ENCODE measurements at regions not wholly inside any gene's neighbourhood (a gene's known extent, or its start where the extent isn't known, plus 50 kb on each side); places are given as distances from the start of the nearest gene placed in this dataset.

- TF ChIP-seq, protein P1, sequence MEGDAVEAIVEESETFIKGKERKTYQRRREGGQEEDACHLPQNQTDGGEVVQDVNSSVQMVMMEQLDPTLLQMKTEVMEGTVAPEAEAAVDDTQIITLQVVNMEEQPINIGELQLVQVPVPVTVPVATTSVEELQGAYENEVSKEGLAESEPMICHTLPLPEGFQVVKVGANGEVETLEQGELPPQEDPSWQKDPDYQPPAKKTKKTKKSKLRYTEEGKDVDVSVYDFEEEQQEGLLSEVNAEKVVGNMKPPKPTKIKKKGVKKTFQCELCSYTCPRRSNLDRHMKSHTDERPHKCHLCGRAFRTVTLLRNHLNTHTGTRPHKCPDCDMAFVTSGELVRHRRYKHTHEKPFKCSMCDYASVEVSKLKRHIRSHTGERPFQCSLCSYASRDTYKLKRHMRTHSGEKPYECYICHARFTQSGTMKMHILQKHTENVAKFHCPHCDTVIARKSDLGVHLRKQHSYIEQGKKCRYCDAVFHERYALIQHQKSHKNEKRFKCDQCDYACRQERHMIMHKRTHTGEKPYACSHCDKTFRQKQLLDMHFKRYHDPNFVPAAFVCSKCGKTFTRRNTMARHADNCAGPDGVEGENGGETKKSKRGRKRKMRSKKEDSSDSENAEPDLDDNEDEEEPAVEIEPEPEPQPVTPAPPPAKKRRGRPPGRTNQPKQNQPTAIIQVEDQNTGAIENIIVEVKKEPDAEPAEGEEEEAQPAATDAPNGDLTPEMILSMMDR (IDR thresholded peaks at IDR 0.05; ENCODE audit: borderline replicate concordance, extremely low read depth, low read length, poor library complexity, severe bottlenecking), result no peak
- no peak for TF ChIP-seq EZH2 (IDR thresholded peaks at IDR 0.05; ENCODE audit: borderline replicate concordance, low read depth, low read length, severe bottlenecking)
Observed at GRCh38 chr14:95386536-95387095, 66.9 kb upstream of the CLMN start.

Measured in DND-41 (cell line).